NB4 (cell line): ENCODE measurements at regions not wholly inside any gene's neighbourhood (a gene's known extent, or its start where the extent isn't known, plus 50 kb on each side); places are given as distances from the start of the nearest gene placed in this dataset.

Experiments
- CTCF ChIP-seq: IDR thresholded peaks from one replicate; pipeline ENCODE4 v1.5.1; 2012; ENCODE audit warnings: low read depth, low read length
- MYC ChIP-seq: IDR thresholded peaks from 2 replicates; pipeline ENCODE4 v1.6.1; 2011; ENCODE audit warnings: low read depth, low read length
- POLR2A ChIP-seq: IDR thresholded peaks from 2 replicates; pipeline ENCODE4 v1.6.1; 2011; ENCODE audit warnings: mild to moderate bottlenecking; ENCODE audit not compliant: insufficient read length; ENCODE audit errors: extremely low read depth

GRCh38 chr11:69364921-69365320 lies 71.0 kb downstream of the MYEOV start:
- TF ChIP-seq CTCF (no peak), POLR2A (no peak), MYC (no peak)
